ENCODE measurements at regions not wholly inside any gene's neighbourhood (a gene's known extent, or its start where the extent isn't known, plus 50 kb on each side); places are given as distances from the start of the nearest gene placed in this dataset.

DNA sequence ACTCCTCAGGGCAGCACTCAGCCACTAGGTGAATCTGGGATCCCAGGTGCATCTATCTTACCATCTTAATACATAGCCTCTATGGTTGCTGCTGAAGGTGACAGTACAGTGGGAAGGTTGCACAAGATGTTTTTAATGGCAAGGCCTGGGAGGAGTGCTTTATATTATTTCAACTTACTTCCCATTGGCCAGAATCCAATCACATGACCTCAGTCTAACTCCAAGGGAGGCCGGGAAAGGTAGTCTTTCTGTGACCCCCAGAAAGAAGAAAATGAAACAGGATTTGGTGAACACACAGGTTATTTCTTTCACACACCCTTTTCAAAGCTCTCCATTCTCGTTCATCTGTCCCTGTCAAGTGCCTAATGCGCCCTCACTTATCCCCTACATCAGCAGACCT, 189.1 kb upstream of the ATP6AP2 start:
- no CpG with 5 or more reads among the region's 3 CpGs for WGBS (ENCODE audit: insufficient coverage)
- ATAC-seq (ENCODE audit: low read depth) (no peak), DNase-seq (no peak)
- Mint-ChIP-seq H3K4me3 (no peak overlapping the region), H3K27me3 (no peaks in the 10 kb centered on the region), H3K27ac (no peak overlapping the region), H3K4me1 (peaks cover 2% of the 10 kb centered on the region), H3K9me3 (ENCODE audit: insufficient read depth) (no peaks in the 10 kb centered on the region)
- Histone ChIP-seq H3K79me2 (ENCODE audit: control insufficient read depth, insufficient read depth, low read length) (no peaks in the 10 kb centered on the region), H3K4me2 (replicated peaks; ENCODE audit: low read depth, low read length, poor library complexity, severe bottlenecking) (no peak overlapping the region), H3K27ac (ENCODE audit: low read length in 2 of 2) (no peak overlapping the region), H3K9ac (ENCODE audit: low read length) (no peak overlapping the region), H4K20me1 (ENCODE audit: control insufficient read depth, insufficient read depth, low read length, poor library complexity, severe bottlenecking) (no peaks in the 10 kb centered on the region), H3K9me3 (ENCODE audit: control extremely low read depth in 1 of 3, control insufficient read depth in 2 of 3, insufficient read depth in 1 of 3, low read length in 2 of 3) (no peaks in the 10 kb centered on the region), H3K27me3 (replicated peaks in 1 of 4; ENCODE audit: control extremely low read depth in 1 of 4, control insufficient read depth in 3 of 4, insufficient read depth in 4 of 4, low read length in 3 of 4) (no peaks in the 10 kb centered on the region), H3K4me3 (ENCODE audit: control extremely low read depth in 1 of 5, extremely low read depth in 1 of 5, insufficient read depth in 1 of 5, low read depth in 2 of 5, low read length in 4 of 5) (no peak overlapping the region), H3K4me1 (ENCODE audit: control insufficient read depth in 2 of 2, insufficient read depth in 2 of 2, low read length in 2 of 2) (no peaks in the 10 kb centered on the region), H2AFZ (ENCODE audit: insufficient read depth, low read depth, low read length, poor library complexity, severe bottlenecking) (no peak overlapping the region), H3K36me3 (replicated peaks in 1 of 2; ENCODE audit: control extremely low read depth in 1 of 2, control insufficient read depth in 1 of 2, extremely low read depth in 1 of 2, insufficient read depth in 2 of 2, low read length in 1 of 2) (no peaks in the 10 kb centered on the region)
- TF ChIP-seq EZH2 (IDR thresholded peaks at IDR 0.05; ENCODE audit: borderline replicate concordance, insufficient read depth, low read depth, low read length, poor library complexity, severe bottlenecking): no peak
- TF ChIP-seq, protein P1, sequence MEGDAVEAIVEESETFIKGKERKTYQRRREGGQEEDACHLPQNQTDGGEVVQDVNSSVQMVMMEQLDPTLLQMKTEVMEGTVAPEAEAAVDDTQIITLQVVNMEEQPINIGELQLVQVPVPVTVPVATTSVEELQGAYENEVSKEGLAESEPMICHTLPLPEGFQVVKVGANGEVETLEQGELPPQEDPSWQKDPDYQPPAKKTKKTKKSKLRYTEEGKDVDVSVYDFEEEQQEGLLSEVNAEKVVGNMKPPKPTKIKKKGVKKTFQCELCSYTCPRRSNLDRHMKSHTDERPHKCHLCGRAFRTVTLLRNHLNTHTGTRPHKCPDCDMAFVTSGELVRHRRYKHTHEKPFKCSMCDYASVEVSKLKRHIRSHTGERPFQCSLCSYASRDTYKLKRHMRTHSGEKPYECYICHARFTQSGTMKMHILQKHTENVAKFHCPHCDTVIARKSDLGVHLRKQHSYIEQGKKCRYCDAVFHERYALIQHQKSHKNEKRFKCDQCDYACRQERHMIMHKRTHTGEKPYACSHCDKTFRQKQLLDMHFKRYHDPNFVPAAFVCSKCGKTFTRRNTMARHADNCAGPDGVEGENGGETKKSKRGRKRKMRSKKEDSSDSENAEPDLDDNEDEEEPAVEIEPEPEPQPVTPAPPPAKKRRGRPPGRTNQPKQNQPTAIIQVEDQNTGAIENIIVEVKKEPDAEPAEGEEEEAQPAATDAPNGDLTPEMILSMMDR (IDR thresholded peaks at IDR 0.05): no peak
- intact Hi-C loops (cut with micrococcal nuclease): no loop called here
- CTCF ChIA-PET: no interaction called here
- POLR2A ChIA-PET: no interaction called here

DNA sequence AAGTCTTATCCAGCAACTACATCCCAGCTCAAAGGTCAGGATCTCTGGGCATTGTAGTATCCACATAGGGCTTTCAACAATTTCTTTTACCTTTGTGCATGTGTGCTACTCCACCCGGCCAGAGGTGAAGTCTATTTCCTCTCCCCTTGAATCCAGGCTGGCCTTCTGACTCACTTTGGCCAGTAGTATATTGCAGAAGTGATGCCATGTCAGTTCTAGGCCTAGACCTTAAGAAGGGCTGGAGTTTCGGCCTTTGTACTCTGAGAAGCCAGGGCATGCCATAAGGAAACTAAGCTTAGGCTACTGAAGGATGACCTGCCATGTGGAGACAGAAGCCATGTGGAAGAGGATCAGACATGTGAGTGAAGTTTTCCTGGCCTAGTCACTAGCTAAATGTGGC, 191.2 kb upstream of the ATP6AP2 start:
- no peak for TF ChIP-seq EZH2 (IDR thresholded peaks at IDR 0.05; ENCODE audit: borderline replicate concordance, insufficient read depth, low read depth, low read length, poor library complexity, severe bottlenecking)
- TF ChIP-seq, protein P1 (IDR thresholded peaks at IDR 0.05): no peak
- Mint-ChIP-seq H3K4me3 (no peak overlapping the region), H3K27me3 (no peaks in the 10 kb centered on the region), H3K27ac (no peak overlapping the region), H3K9me3 (ENCODE audit: insufficient read depth) (no peaks in the 10 kb centered on the region), H3K4me1 (peaks cover 4% of the 10 kb centered on the region)
- ChIA-PET CTCF (no interaction called here), POLR2A (no interaction called here)
- no peaks in the 10 kb centered on the region for H4K20me1 ChIP-seq (ENCODE audit: control insufficient read depth, insufficient read depth, low read length, poor library complexity, severe bottlenecking)
- ATAC-seq (ENCODE audit: low read depth): no peak
- intact Hi-C loops (cut with micrococcal nuclease): no loop called here
- H3K27me3 ChIP-seq (replicated peaks in 1 of 4; ENCODE audit: control extremely low read depth in 1 of 4, control insufficient read depth in 3 of 4, insufficient read depth in 4 of 4, low read length in 3 of 4): no peaks in the 10 kb centered on the region
- H3K9ac ChIP-seq (ENCODE audit: low read length): no peak overlapping the region
- H3K4me3 ChIP-seq (ENCODE audit: control extremely low read depth in 1 of 5, extremely low read depth in 1 of 5, insufficient read depth in 1 of 5, low read depth in 2 of 5, low read length in 4 of 5): no peak overlapping the region
- WGBS (ENCODE audit: insufficient coverage): 100% methylated on average over 1 of the region's 2 CpGs
- H2AFZ ChIP-seq (ENCODE audit: insufficient read depth, low read depth, low read length, poor library complexity, severe bottlenecking): no peak overlapping the region
- H3K36me3 ChIP-seq (replicated peaks in 1 of 2; ENCODE audit: control extremely low read depth in 1 of 2, control insufficient read depth in 1 of 2, extremely low read depth in 1 of 2, insufficient read depth in 2 of 2, low read length in 1 of 2): no peaks in the 10 kb centered on the region
- DNase-seq: no peak
- no peak overlapping the region for H3K27ac ChIP-seq (ENCODE audit: low read length in 2 of 2)
- no peak overlapping the region for H3K4me2 ChIP-seq (replicated peaks; ENCODE audit: low read depth, low read length, poor library complexity, severe bottlenecking)
- H3K79me2 ChIP-seq (ENCODE audit: control insufficient read depth, insufficient read depth, low read length): no peaks in the 10 kb centered on the region
- no peaks in the 10 kb centered on the region for H3K9me3 ChIP-seq (ENCODE audit: control extremely low read depth in 1 of 3, control insufficient read depth in 2 of 3, insufficient read depth in 1 of 3, low read length in 2 of 3)
- no peaks in the 10 kb centered on the region for H3K4me1 ChIP-seq (ENCODE audit: control insufficient read depth in 2 of 2, insufficient read depth in 2 of 2, low read length in 2 of 2)
